Esophagus squamous epithelium (tissue), 4 donors: ENCODE measurements at regions not wholly inside any gene's neighbourhood (a gene's known extent, or its start where the extent isn't known, plus 50 kb on each side); places are given as distances from the start of the nearest gene placed in this dataset.

Source experiments
- CTCF ChIP-seq, 6 experiments: fragments of 450-650 bp in 4 of 6; fragments of 200-600 bp in 2 of 6; sonication (generic) in 2 of 6; IDR thresholded peaks; one replicate each; pipeline ENCODE4 v1.5.1; 2016 to 2019; ENCODE audit warnings: antibody characterized with exemption in 6 of 6, mild to moderate bottlenecking in 4 of 6, moderate library complexity in 4 of 6
- POLR2A ChIP-seq, 4 donors: fragments of 450-650 bp; IDR thresholded peaks; one replicate each; pipeline ENCODE4 v1.6.1; 2017; ENCODE audit warnings: antibody characterized with exemption in 4 of 4, mild to moderate bottlenecking in 4 of 4, moderate library complexity in 3 of 4

- TF ChIP-seq POLR2A (IDR thresholded peaks at IDR 0.05) (no peak), CTCF (IDR thresholded peaks at IDR 0.05) (no peak)
Measured at GRCh38 chr2:207428573-207428972, 101.2 kb upstream of the CREB1 start.
